PFSK-1 (cell line): ENCODE measurements at regions not wholly inside any gene's neighbourhood (a gene's known extent, or its start where the extent isn't known, plus 50 kb on each side); places are given as distances from the start of the nearest gene placed in this dataset.

Experiments
- FOXP2 ChIP-seq: optimal IDR thresholded peaks from 2 replicates; pipeline ENCODE3; 2011; ENCODE audit warnings: borderline replicate concordance, control low read depth, inconsistent platforms; ENCODE audit not compliant: insufficient read depth; ENCODE audit errors: extremely low read length, extremely low read depth
- POLR2AphosphoS5 ChIP-seq: IDR thresholded peaks from 2 replicates; pipeline ENCODE4 v1.6.1; 2012; ENCODE audit warnings: low read depth, mild to moderate bottlenecking, control low read depth, low read length, moderate library complexity
- REST ChIP-seq, 2 experiments: IDR thresholded peaks; 2 replicates each; pipeline versions ENCODE4 v1.6.1 to v1.8.0; 2011 to 2012; ENCODE audit warnings: low read depth in 2 of 2, low read length in 2 of 2, control low read depth in 1 of 2, inconsistent platforms in 1 of 2, mild to moderate bottlenecking in 1 of 2, moderate library complexity in 1 of 2; ENCODE audit not compliant: insufficient read depth in 1 of 2
- SIN3A ChIP-seq: IDR thresholded peaks from 2 replicates; pipeline ENCODE4 v1.6.1; 2012; ENCODE audit warnings: mild to moderate bottlenecking, low read length, moderate library complexity, borderline replicate concordance; ENCODE audit not compliant: insufficient read depth
- TAF1 ChIP-seq: IDR thresholded peaks from 2 replicates; pipeline ENCODE4 v1.6.1; 2012; ENCODE audit warnings: low read length, control low read depth, borderline replicate concordance; ENCODE audit not compliant: insufficient read depth

- TF ChIP-seq SIN3A: no peak
- no peak for TF ChIP-seq FOXP2
- no peak for TF ChIP-seq TAF1
- no peak for TF ChIP-seq REST (IDR thresholded peaks at IDR 0.05; ENCODE audit: insufficient read depth in 1 of 2, low read depth in 2 of 2, low read length in 2 of 2)
- TF ChIP-seq POLR2AphosphoS5: no peak
These were observed 366.7 kb upstream of the CTNND2 start for GRCh38 chr5:12270914-12271313.

- TF ChIP-seq POLR2AphosphoS5 (no peak), SIN3A (no peak), TAF1 (no peak), REST (IDR thresholded peaks at IDR 0.05; ENCODE audit: insufficient read depth in 1 of 2, low read depth in 2 of 2, low read length in 2 of 2) (no peak), FOXP2 (no peak)
These were observed 364.9 kb upstream of the CTNND2 start for GRCh38 chr5:12269164-12269563.

GRCh38 chr5:12258549-12258948 lies 354.3 kb upstream of the CTNND2 start:
- no peak for TF ChIP-seq SIN3A
- no peak for TF ChIP-seq FOXP2
- no peak for TF ChIP-seq REST (IDR thresholded peaks at IDR 0.05; ENCODE audit: insufficient read depth in 1 of 2, low read depth in 2 of 2, low read length in 2 of 2)
- TF ChIP-seq TAF1: no peak
- no peak for TF ChIP-seq POLR2AphosphoS5

- TF ChIP-seq POLR2AphosphoS5 (no peak), SIN3A (no peak), FOXP2 (no peak), REST (IDR thresholded peaks at IDR 0.05; ENCODE audit: insufficient read depth in 1 of 2, low read depth in 2 of 2, low read length in 2 of 2) (no peak), TAF1 (no peak)
These were observed 346.2 kb upstream of the CTNND2 start for GRCh38 chr5:12250454-12250853.

- no peak for TF ChIP-seq SIN3A
- no peak for TF ChIP-seq REST (IDR thresholded peaks at IDR 0.05; ENCODE audit: insufficient read depth in 1 of 2, low read depth in 2 of 2, low read length in 2 of 2)
- TF ChIP-seq POLR2AphosphoS5: no peak
- TF ChIP-seq FOXP2: no peak
- no peak for TF ChIP-seq TAF1
These were observed 344.6 kb upstream of the CTNND2 start for GRCh38 chr5:12248831-12249230.
